Psoas muscle (tissue), 7 donors: ENCODE measurements at regions not wholly inside any gene's neighbourhood (a gene's known extent, or its start where the extent isn't known, plus 50 kb on each side); places are given as distances from the start of the nearest gene placed in this dataset.

Source experiments
- ATAC-seq, 4 donors: fragments of 200-7000 bp; cut with Tn5 transposase; one replicate each; pipeline ENCODE4 v1.9.1; 2020; ENCODE audit warnings: moderate library complexity in 3 of 4, mild to moderate bottlenecking in 2 of 4
- DNase-seq, 2 donors: peaks; one replicate each; pipeline ENCODE4 v3.0.0-alpha.2; 2020
- H3K27ac ChIP-seq: fragments of 200-600 bp; one replicate; pipeline ENCODE4 v1.8.0; 2022
- H3K27me3 ChIP-seq, 3 donors: fragments of 200-600 bp in 1 of 3; one replicate each; pipeline versions ENCODE4 v1.6.1 to v1.8.0; 2013 to 2022; ENCODE audit warnings: low read length in 2 of 3, mild to moderate bottlenecking in 2 of 3, moderate library complexity in 1 of 3; ENCODE audit not compliant: insufficient read depth in 3 of 3
- H3K36me3 ChIP-seq, 2 donors: fragments of 200-600 bp in 1 of 2; one replicate each; pipeline versions ENCODE4 v1.6.1 to v1.8.0; 2013 to 2022; ENCODE audit warnings: low read depth in 1 of 2, mild to moderate bottlenecking in 1 of 2, moderate library complexity in 1 of 2; ENCODE audit not compliant: insufficient read depth in 1 of 2
- H3K4me1 ChIP-seq: fragments of 200-600 bp; one replicate; pipeline ENCODE4 v1.8.0; 2022
- H3K4me3 ChIP-seq: fragments of 200-600 bp; one replicate; pipeline ENCODE4 v1.8.0; 2022; ENCODE audit warnings: mild to moderate bottlenecking
- H3K9me3 ChIP-seq: fragments of 200-600 bp; one replicate; pipeline ENCODE4 v1.8.0; 2022
- WGBS, 3 donors: extraction: QIAGEN DNeasy Blood & Tissue Kit; methylation state at CpG; one replicate each; pipeline versions ENCODE4 v1.1.6 to v1.1.7; 2013; 5-methylcytosine and 5-hydroxymethylcytosine counted together
- intact Hi-C, 2 donors: fragments of 100-400 bp; cut with DNase I; formaldehyde crosslinking; loops; one replicate each; pipeline versions ENCODE4 v1.11.0 to v1.14.2; 2022
- TF ChIP-seq, protein P1 (sequence below): fragments of 200-600 bp; IDR thresholded peaks from one replicate; pipeline ENCODE4 v1.8.0; 2022; ENCODE audit warnings: antibody characterized with exemption
- donor health status: healthy with polysubstance abuse.
- donor health status: DM: no; HTN: no; CAD: no; lungs with moderate emphysema.
- donor health status: Bipolar disorder and iron deficiency.
- donor health status: healthy.
- donor health status: DM: yes; HTN: yes; CAD: no.
- donor health status: DM: no; HTN: no; CAD: no.
- donor health status: DM: yes; HTN: yes; CAD: no.

DNA sequence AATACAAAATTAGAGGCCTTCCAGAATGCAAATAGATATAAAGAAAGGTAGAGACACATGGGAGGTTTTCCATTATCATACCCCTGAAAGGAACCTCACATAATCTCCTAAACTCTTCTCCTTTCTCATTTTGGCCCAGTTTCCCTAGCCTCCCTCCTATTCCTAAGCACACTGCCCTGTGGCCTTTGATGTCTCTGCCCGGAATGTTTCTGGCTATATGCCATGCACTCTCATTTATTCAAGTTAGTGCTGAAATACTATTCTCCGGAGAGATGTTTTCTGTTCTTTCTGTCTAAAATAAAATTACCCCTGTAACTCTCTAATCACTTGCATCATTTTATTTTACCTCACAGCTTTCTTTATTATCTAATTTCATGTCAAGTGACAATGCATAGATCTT, 1287.7 kb downstream of the SLITRK5 start:
- no peaks in the 10 kb centered on the region for H3K9me3 ChIP-seq
- H3K4me1 ChIP-seq = no peaks in the 10 kb centered on the region
- ATAC-seq (no peak), DNase-seq (no peak)
- intact Hi-C loops = no loop called here
- H3K4me3 ChIP-seq = no peak overlapping the region
- TF ChIP-seq, protein P1, sequence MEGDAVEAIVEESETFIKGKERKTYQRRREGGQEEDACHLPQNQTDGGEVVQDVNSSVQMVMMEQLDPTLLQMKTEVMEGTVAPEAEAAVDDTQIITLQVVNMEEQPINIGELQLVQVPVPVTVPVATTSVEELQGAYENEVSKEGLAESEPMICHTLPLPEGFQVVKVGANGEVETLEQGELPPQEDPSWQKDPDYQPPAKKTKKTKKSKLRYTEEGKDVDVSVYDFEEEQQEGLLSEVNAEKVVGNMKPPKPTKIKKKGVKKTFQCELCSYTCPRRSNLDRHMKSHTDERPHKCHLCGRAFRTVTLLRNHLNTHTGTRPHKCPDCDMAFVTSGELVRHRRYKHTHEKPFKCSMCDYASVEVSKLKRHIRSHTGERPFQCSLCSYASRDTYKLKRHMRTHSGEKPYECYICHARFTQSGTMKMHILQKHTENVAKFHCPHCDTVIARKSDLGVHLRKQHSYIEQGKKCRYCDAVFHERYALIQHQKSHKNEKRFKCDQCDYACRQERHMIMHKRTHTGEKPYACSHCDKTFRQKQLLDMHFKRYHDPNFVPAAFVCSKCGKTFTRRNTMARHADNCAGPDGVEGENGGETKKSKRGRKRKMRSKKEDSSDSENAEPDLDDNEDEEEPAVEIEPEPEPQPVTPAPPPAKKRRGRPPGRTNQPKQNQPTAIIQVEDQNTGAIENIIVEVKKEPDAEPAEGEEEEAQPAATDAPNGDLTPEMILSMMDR = no peak
- WGBS, 3 donors = 22 to 32% (median 27%) methylated on average over 2 of the region's 2 CpGs
- H3K27me3 ChIP-seq = no peaks in the 10 kb centered on the region
- no peaks in the 10 kb centered on the region for H3K36me3 ChIP-seq
- no peak overlapping the region for H3K27ac ChIP-seq

DNA sequence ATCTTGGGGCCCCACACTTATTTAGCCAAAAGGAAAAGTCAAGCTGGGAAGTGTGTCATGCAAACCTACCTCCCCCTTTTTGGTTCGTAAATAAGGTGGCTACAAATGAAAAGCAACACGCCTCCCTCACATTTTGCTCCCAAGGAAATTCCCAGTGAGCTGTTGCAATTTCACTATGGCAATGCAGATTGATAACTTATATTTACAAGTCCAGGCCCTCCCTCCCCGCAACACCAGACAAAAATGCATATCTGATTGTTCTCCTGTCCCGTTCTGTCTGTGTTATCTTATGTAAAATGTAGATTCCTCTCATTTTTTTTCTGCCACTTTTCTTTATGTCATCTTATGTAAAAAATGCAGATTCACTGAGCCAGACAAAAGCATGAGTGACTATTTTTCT, 1305.3 kb downstream of the SLITRK5 start:
- 66 to 82% (median 66%) methylated on average over 4 of the region's 4 CpGs for WGBS, 3 donors
- ATAC-seq (no peak), DNase-seq (no peak)
- TF ChIP-seq, protein P1 = no peak
- Histone ChIP-seq H3K4me3 (no peak overlapping the region), H3K9me3 (no peaks in the 10 kb centered on the region), H3K27ac (no peak overlapping the region), H3K4me1 (no peaks in the 10 kb centered on the region), H3K36me3 (no peaks in the 10 kb centered on the region), H3K27me3 (no peaks in the 10 kb centered on the region)
- intact Hi-C loops = no loop called here

DNA sequence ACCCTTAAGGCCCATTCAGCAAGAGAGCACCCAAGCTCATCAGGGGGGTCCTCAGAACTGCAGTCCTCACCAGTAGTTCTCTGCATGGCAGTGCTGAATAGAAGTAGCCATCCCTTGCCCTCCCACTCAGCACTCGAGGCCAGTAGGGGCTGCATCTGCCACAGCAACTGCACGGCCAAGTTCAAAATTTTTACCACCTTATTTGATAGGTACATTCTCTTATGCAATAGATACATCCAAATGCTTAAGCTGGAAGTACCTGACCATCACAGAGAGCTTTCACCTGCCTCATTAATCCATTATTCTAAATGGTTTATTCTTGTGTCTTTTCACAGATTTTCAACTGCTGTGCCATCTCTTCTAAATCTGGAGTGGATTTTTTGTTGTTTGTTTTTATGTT, 1307.4 kb downstream of the SLITRK5 start:
- 53 to 71% (median 71%) methylated on average over 2 of the region's 2 CpGs for WGBS, 3 donors
- ATAC-seq = no peak
- Histone ChIP-seq H3K27me3 (no peaks in the 10 kb centered on the region), H3K36me3 (no peaks in the 10 kb centered on the region), H3K27ac (no peak overlapping the region), H3K4me3 (no peak overlapping the region), H3K9me3 (no peaks in the 10 kb centered on the region), H3K4me1 (no peaks in the 10 kb centered on the region)
- intact Hi-C loops = no loop called here
- DNase-seq = no peak
- TF ChIP-seq, protein P1 = no peak

DNA sequence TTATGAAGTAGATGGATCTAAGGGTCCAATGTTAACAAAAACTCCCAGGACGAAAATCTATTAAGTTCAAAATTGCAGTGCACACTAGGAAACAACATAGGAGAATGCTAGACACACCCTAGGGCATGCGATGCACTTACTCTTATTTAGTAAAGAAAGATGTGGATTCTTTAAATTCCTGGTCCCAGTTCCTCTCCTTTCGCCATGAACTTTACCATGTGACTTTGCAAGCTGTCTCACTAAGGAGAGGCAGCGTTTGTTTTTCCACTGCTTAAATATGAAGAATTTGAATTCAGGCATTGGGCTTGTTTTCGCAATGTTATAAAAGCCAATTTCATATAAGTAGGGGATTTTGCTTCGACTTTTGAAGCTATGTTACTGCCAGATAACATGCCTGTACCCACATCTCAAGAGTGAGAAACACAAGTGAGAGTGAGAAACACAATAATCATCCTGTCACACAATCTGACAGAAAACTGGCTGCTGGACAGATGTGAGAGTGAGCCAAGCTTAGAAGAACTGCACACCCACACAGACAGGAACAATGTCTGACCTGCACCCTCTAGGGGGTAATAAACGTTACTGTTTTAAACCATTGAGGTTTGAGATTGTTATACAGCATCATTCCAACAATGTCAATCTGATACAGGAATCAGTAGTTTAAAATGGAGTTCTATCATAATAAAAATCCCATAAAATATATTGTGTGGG, 1308.4 kb downstream of the SLITRK5 start:
- no peaks in the 10 kb centered on the region for H3K27me3 ChIP-seq
- ATAC-seq (no peak), DNase-seq (no peak)
- no peak overlapping the region for H3K4me3 ChIP-seq
- intact Hi-C loops = no loop called here
- TF ChIP-seq, protein P1 = no peak
- no peaks in the 10 kb centered on the region for H3K9me3 ChIP-seq
- H3K4me1 ChIP-seq = no peaks in the 10 kb centered on the region
- no peak overlapping the region for H3K27ac ChIP-seq
- WGBS, 3 donors = 43 to 53% (median 44%) methylated on average over 7 of the region's 7 CpGs
- H3K36me3 ChIP-seq = no peaks in the 10 kb centered on the region

DNA sequence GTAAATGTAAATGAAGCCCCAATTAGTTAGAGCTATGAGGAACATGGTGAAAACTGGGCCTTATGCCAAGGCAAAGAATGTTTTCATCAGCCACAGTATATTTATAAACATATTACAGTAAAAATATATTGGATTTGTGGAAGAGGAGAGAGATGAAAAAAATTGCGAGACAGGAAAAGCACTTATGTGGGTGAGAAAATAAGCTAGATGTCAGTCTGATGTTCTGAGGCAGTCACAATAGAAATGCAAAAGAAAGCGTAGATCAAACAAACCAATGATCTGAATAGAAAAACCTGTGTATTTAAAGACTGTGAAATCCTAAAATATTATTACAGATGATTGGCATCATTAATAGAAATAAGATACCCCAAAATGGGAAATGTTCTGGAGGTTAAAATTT, 1332.5 kb downstream of the SLITRK5 start:
- no peak overlapping the region for H3K27ac ChIP-seq
- no peak overlapping the region for H3K4me3 ChIP-seq
- TF ChIP-seq, protein P1 = no peak
- H3K36me3 ChIP-seq = no peaks in the 10 kb centered on the region
- ATAC-seq = no peak
- H3K9me3 ChIP-seq = no peaks in the 10 kb centered on the region
- 83 to 88% (median 87%) methylated on average over 2 of the region's 2 CpGs for WGBS, 3 donors
- DNase-seq = no peak
- no peaks in the 10 kb centered on the region for H3K4me1 ChIP-seq
- no peaks in the 10 kb centered on the region for H3K27me3 ChIP-seq
- intact Hi-C loops = no loop called here
